B cell (primary cell): ENCODE measurements at regions not wholly inside any gene's neighbourhood (a gene's known extent, or its start where the extent isn't known, plus 50 kb on each side); places are given as distances from the start of the nearest gene placed in this dataset.

ENCODE experiments used
- ATAC-seq: fragments of 200-7000 bp; cut with Tn5 transposase; one replicate; pipeline ENCODE4 v1.10.0; 2021; ENCODE audit warnings: low read depth, mild to moderate bottlenecking, moderate number of reproducible peaks, moderate library complexity
- CTCF ChIA-PET: fragments of 350-600 bp; sonication (Branson Sonifier 250); formaldehyde crosslinking; loops from one replicate; lab custom pipeline; 2021; ENCODE audit warnings: antibody characterized with exemption, inconsistent platforms; lab: Charles Lee
- POLR2A ChIA-PET: fragments of 350-600 bp; sonication (Branson Sonifier 250); formaldehyde crosslinking; loops from one replicate; lab custom pipeline; 2021; ENCODE audit warnings: antibody characterized with exemption; lab: Charles Lee
- DNase-seq: peaks from one replicate; pipeline ENCODE4 v3.0.0; 2013
- H2AFZ ChIP-seq: 2 replicates; pipeline ENCODE4 v1.6.1; 2012; ENCODE audit warnings: mild to moderate bottlenecking, low read depth, low read length; ENCODE audit not compliant: insufficient read depth, poor library complexity, severe bottlenecking
- H3K27ac ChIP-seq, 2 donors: 1 replicate in 1 of 2; 2 replicates in 1 of 2; pipeline ENCODE4 v1.5.1; 2012 to 2013; ENCODE audit warnings: low read length in 2 of 2, mild to moderate bottlenecking in 2 of 2, moderate library complexity in 1 of 2
- H3K27me3 ChIP-seq, 4 experiments: fragments of 200-600 bp in 1 of 4; sonication (generic) in 1 of 4; replicated peaks in 1 of 4; 1 replicate in 2 of 4; 2 replicates in 2 of 4; pipeline versions ENCODE4 v1.6.1 to v1.7.0; 2013 to 2016; ENCODE audit warnings: low read length in 3 of 4, mild to moderate bottlenecking in 2 of 4, mixed read lengths in 1 of 4, moderate library complexity in 1 of 4; ENCODE audit not compliant: insufficient read depth in 4 of 4, control insufficient read depth in 3 of 4; ENCODE audit errors: control extremely low read depth in 1 of 4
- H3K36me3 ChIP-seq, 2 experiments: replicated peaks in 1 of 2; 1 replicate in 1 of 2; 2 replicates in 1 of 2; pipeline versions ENCODE4 v1.6.1 to v1.7.1; 2013; ENCODE audit warnings: low read length in 1 of 2; ENCODE audit not compliant: insufficient read depth in 2 of 2, control insufficient read depth in 1 of 2; ENCODE audit errors: control extremely low read depth in 1 of 2, extremely low read depth in 1 of 2
- H3K4me1 ChIP-seq, 2 donors: fragments of 200-600 bp in 1 of 2; sonication (generic) in 1 of 2; 1 replicate in 1 of 2; 2 replicates in 1 of 2; pipeline versions ENCODE4 v1.5.1 to v1.6.1; 2013 to 2017; ENCODE audit warnings: low read length in 2 of 2; ENCODE audit not compliant: control insufficient read depth in 2 of 2, insufficient read depth in 2 of 2
- H3K4me2 ChIP-seq: replicated peaks from 2 replicates; pipeline ENCODE3; 2012; ENCODE audit warnings: mild to moderate bottlenecking, low read depth, low read length; ENCODE audit not compliant: poor library complexity, severe bottlenecking
- H3K4me3 ChIP-seq, 5 experiments: fragments of 200-600 bp in 1 of 5; sonication (generic) in 1 of 5; 1 replicate in 3 of 5; 2 replicates in 2 of 5; pipeline versions ENCODE4 v1.5.1 to v1.7.0; 2011 to 2016; ENCODE audit warnings: low read length in 4 of 5, mild to moderate bottlenecking in 4 of 5, low read depth in 2 of 5, control low read depth in 1 of 5, moderate library complexity in 1 of 5; ENCODE audit not compliant: insufficient read depth in 1 of 5; ENCODE audit errors: control extremely low read depth in 1 of 5, extremely low read depth in 1 of 5
- H3K79me2 ChIP-seq: fragments of 200-600 bp; sonication (generic); one replicate; pipeline ENCODE4 v1.6.0; 2016; ENCODE audit warnings: low read length; ENCODE audit not compliant: control insufficient read depth, insufficient read depth
- H3K9ac ChIP-seq: fragments of 200-600 bp; sonication (generic); 2 replicates; pipeline ENCODE4 v1.6.1; 2017; ENCODE audit warnings: mild to moderate bottlenecking, low read length, moderate library complexity
- H3K9me3 ChIP-seq, 3 donors: one replicate each; pipeline versions ENCODE4 v1.6.1 to v1.7.1; 2013; ENCODE audit warnings: low read length in 2 of 3; ENCODE audit not compliant: control insufficient read depth in 2 of 3, insufficient read depth in 1 of 3; ENCODE audit errors: control extremely low read depth in 1 of 3
- H4K20me1 ChIP-seq: 2 replicates; pipeline ENCODE4 v1.6.0; 2012; ENCODE audit warnings: mild to moderate bottlenecking, low read length; ENCODE audit not compliant: insufficient read depth, control insufficient read depth, poor library complexity, severe bottlenecking
- H3K27ac Mint-ChIP-seq: one replicate; pipeline ENCODE4 v1.8.0; 2021; ENCODE audit warnings: mixed read lengths
- H3K27me3 Mint-ChIP-seq: one replicate; pipeline ENCODE4 v1.8.0; 2021; ENCODE audit warnings: mixed read lengths
- H3K4me1 Mint-ChIP-seq: one replicate; pipeline ENCODE4 v1.8.0; 2021; ENCODE audit warnings: mixed read lengths
- H3K4me3 Mint-ChIP-seq: one replicate; pipeline ENCODE4 v1.8.0; 2021; ENCODE audit warnings: mixed read lengths
- H3K9me3 Mint-ChIP-seq: one replicate; pipeline ENCODE4 v1.8.0; 2022; ENCODE audit warnings: mixed read lengths; ENCODE audit not compliant: insufficient read depth
- EZH2 ChIP-seq: IDR thresholded peaks from 2 replicates; pipeline ENCODE4 v1.6.1; 2012; ENCODE audit warnings: borderline replicate concordance, low read depth, mild to moderate bottlenecking, moderate library complexity, low read length; ENCODE audit not compliant: insufficient read depth, poor library complexity, severe bottlenecking
- WGBS: methylation state at CpG from one replicate; pipeline ENCODE4 v1.1.5; 2013; ENCODE audit warnings: missing lambda C conversion rate; ENCODE audit not compliant: insufficient coverage; 5-methylcytosine and 5-hydroxymethylcytosine counted together
- intact Hi-C: fragments of 100-400 bp; cut with micrococcal nuclease; formaldehyde crosslinking; loops from one replicate; pipeline ENCODE4 v1.10.0; 2022
- TF ChIP-seq, protein P1 (sequence below): fragments of 200-600 bp; IDR thresholded peaks from one replicate; pipeline ENCODE4 v1.8.0; 2022; ENCODE audit warnings: antibody characterized with exemption, mild to moderate bottlenecking

DNA sequence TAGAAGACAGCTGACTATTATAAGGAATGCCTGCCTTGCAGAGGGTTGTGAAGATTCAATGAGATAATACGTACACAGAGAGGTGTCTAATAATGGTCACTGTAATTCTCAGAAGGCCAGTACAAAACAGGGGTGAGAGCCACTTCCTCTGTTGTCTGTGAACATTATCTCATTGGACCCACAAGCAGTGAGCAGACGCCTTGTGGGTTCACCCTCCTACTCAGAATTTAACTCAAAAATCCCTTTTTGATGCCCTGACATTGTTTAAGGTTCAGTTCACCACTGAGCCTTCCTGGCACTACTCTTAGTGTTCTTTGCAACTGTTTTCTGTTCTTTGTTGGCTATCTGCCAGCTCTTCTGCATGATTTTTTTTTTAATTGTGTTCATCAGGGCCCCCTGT lies 467.4 kb downstream of the BCOR start:
- POLR2A ChIA-PET: no interaction called here

DNA sequence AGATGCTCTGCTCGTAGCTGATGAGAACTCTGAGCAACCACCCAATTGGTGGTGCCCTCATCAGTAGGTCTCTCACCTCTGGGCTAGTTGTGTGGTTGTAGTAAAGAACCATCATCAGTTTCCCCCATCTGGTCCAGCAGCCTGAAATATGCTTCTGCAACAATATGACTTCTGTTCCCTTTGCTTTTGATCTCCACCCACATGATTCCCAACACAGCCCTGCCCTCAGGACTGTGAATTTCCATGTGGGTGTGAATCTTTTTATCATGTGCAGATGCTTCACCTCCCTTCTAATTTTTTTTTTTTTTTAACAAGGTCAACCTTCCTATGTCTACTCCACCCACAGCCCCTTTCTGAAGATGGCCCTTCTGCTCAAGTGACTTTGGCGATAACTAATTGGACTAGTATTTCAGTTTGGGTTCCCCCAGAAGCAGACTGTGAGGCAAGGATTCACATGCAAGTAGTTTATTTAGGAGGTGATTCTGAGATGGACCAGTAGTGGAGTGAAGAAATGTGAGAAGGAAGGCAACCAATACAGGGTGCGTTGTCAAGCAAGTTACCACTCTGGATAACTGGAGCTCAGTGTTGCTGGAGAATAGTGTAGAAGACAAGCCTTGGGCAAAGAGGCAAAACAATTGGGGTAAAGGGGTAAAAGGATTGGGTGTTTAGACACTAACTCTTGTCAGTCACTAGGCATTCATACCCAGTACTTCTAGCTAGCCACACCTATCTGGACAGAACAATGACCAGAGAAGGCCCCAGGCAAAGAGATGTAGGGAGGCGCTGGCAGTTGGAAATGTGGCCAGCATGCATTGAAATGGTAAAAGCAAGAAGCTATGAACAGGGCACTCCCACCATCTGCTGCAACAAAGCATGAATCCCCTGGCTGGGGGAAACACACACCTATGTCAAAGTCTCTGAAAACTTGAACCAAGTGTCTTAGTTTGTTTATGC lies 466.2 kb downstream of the BCOR start:
- Histone ChIP-seq H3K4me1 (no peaks in the 10 kb centered on the region), H3K9ac (no peak overlapping the region), H2AFZ (no peak overlapping the region), H3K79me2 (no peaks in the 10 kb centered on the region), H3K4me3 (no peak overlapping the region), H4K20me1 (no peaks in the 10 kb centered on the region), H3K27ac (no peak overlapping the region), H3K4me2 (no peak overlapping the region), H3K36me3 (no peaks in the 10 kb centered on the region), H3K9me3 (no peaks in the 10 kb centered on the region), H3K27me3 (no peaks in the 10 kb centered on the region)
- POLR2A ChIA-PET: no interaction called here
- Mint-ChIP-seq H3K27ac (no peak overlapping the region), H3K4me3 (no peak overlapping the region), H3K4me1 (no peaks in the 10 kb centered on the region), H3K9me3 (no peaks in the 10 kb centered on the region), H3K27me3 (peaks cover 3% of the 10 kb centered on the region)
- TF ChIP-seq, protein P1, sequence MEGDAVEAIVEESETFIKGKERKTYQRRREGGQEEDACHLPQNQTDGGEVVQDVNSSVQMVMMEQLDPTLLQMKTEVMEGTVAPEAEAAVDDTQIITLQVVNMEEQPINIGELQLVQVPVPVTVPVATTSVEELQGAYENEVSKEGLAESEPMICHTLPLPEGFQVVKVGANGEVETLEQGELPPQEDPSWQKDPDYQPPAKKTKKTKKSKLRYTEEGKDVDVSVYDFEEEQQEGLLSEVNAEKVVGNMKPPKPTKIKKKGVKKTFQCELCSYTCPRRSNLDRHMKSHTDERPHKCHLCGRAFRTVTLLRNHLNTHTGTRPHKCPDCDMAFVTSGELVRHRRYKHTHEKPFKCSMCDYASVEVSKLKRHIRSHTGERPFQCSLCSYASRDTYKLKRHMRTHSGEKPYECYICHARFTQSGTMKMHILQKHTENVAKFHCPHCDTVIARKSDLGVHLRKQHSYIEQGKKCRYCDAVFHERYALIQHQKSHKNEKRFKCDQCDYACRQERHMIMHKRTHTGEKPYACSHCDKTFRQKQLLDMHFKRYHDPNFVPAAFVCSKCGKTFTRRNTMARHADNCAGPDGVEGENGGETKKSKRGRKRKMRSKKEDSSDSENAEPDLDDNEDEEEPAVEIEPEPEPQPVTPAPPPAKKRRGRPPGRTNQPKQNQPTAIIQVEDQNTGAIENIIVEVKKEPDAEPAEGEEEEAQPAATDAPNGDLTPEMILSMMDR: no peak
- no peak for TF ChIP-seq EZH2
- ATAC-seq: no peak
- intact Hi-C loops: no loop called here
- CTCF ChIA-PET: no interaction called here
- 100% methylated on average over 3 of the region's 4 CpGs for WGBS
- no peak for DNase-seq

More for the DNA sequence above, 467.4 kb downstream of the BCOR start:
- DNase-seq (no peak), ATAC-seq (no peak)
- no peaks in the 10 kb centered on the region for H3K27me3 ChIP-seq
- no peak overlapping the region for H2AFZ ChIP-seq
- no peak overlapping the region for H3K27ac ChIP-seq
- H3K4me3 Mint-ChIP-seq: no peak overlapping the region
- WGBS: 60% methylated on average over 1 of the region's 2 CpGs
- H3K9me3 ChIP-seq: no peaks in the 10 kb centered on the region
- H3K79me2 ChIP-seq: no peaks in the 10 kb centered on the region
- CTCF ChIA-PET: no interaction called here
- no peak overlapping the region for H3K9ac ChIP-seq
- intact Hi-C loops: no loop called here
- H3K27ac Mint-ChIP-seq: no peak overlapping the region
- no peaks in the 10 kb centered on the region for H4K20me1 ChIP-seq
- H3K27me3 Mint-ChIP-seq: peaks cover 3% of the 10 kb centered on the region
- no peak overlapping the region for H3K4me3 ChIP-seq
- H3K4me1 ChIP-seq: no peaks in the 10 kb centered on the region
- no peaks in the 10 kb centered on the region for H3K36me3 ChIP-seq
- no peak overlapping the region for H3K4me2 ChIP-seq
- H3K4me1 Mint-ChIP-seq: no peaks in the 10 kb centered on the region
- H3K9me3 Mint-ChIP-seq: no peaks in the 10 kb centered on the region
- TF ChIP-seq, protein P1: no peak
- TF ChIP-seq EZH2: no peak
